Midbrain (tissue), 1 donor: ENCODE measurements at regions not wholly inside any gene's neighbourhood (a gene's known extent, or its start where the extent isn't known, plus 50 kb on each side); places are given as distances from the start of the nearest gene placed in this dataset.

Source experiments
- DNase-seq: peaks from one replicate; lab custom pipeline; 2025; lab: John Stamatoyannopoulos, UW

- DNase-seq: no peak
Observed at GRCh38 chr3:66592927-66593625, 92.3 kb upstream of the LRIG1 start.

- no peak for DNase-seq
Observed at GRCh38 chr3:66593978-66594377, 93.2 kb upstream of the LRIG1 start.

GRCh38 chr3:66597308-66597863, 96.6 kb upstream of the LRIG1 start:
- DNase-seq: no peak

DNA sequence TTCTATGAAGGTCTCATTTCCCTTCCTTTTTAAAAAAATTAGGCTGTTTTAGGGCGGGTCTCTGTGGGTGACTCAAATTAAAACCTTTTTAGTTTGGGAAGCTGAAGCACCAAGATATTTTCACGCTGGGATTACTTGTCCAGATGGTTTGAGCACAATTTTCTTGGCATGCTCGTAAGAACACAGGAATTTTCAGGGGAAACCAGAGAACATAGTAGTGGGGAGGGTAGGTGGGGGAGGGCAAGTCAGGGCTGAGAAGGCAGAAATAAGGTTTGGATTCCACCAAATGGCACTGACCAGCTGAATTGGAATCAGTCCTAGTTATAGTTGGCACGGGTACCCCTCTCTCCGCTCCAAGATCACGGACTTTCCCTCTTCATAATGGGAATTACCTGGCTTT, 97.3 kb upstream of the LRIG1 start:
- DNase-seq: no peak

- no peak for DNase-seq
Observed at GRCh38 chr3:66602237-66602636, 101.4 kb upstream of the LRIG1 start.

DNA sequence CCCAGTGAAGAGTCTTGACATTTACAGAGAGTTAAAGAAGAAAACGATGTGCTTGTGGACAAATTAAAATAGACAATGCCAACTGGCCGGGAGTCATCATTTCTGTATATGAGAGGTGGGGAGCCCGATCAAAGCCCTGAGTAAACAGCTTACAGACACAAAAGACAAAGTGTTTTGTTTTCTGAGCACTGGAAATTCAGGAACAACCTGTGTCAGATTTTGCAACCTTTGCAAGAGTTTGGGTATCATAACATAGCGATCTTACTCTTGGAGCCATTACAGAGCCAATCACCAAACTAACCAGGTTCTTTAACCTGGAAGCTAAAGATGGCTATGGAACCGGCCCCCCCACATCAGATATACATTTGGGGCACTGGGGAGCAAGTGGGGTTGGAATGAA, 101.9 kb upstream of the LRIG1 start:
- no peak for DNase-seq

DNA sequence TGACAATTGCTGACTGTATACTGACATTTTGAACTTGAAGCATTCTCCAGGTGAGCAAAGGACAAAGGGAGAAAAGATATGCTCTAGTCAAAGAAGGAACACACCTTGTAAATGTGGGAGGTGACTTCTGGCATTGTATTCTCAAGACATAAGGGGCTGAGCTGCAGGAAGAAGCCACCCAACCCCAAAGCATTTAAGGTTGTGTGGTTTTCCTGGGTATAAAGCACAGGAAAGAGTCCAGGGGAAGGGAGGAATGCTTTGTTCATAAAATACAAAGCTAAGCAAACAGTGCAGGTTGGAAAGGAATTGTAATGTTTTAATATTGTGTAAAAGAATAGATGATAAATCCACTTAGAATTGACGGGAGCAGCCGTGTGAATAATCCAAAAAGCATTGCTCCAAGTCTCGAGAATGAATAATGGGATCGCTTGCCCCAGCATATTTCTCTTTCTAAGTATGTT, 102.4 kb upstream of the LRIG1 start:
- no peak for DNase-seq

- no peak for DNase-seq
Observed at GRCh38 chr3:66604481-66604880, 103.7 kb upstream of the LRIG1 start.

- DNase-seq: no peak
Observed at GRCh38 chr3:66606126-66606525, 105.3 kb upstream of the LRIG1 start.

GRCh38 chr3:66606868-66607267, 106.0 kb upstream of the LRIG1 start:
- no peak for DNase-seq

GRCh38 chr3:66609660-66610561, 109.1 kb upstream of the LRIG1 start:
- DNase-seq: no peak

GRCh38 chr3:66610562-66610909, 109.7 kb upstream of the LRIG1 start:
- no peak for DNase-seq

GRCh38 chr3:66615643-66616301, 115.0 kb upstream of the LRIG1 start:
- DNase-seq: no peak

GRCh38 chr3:66617351-66617750, 116.5 kb upstream of the LRIG1 start:
- DNase-seq: no peak

- no peak for DNase-seq
Observed at GRCh38 chr3:66618066-66618465, 117.2 kb upstream of the LRIG1 start.

DNA sequence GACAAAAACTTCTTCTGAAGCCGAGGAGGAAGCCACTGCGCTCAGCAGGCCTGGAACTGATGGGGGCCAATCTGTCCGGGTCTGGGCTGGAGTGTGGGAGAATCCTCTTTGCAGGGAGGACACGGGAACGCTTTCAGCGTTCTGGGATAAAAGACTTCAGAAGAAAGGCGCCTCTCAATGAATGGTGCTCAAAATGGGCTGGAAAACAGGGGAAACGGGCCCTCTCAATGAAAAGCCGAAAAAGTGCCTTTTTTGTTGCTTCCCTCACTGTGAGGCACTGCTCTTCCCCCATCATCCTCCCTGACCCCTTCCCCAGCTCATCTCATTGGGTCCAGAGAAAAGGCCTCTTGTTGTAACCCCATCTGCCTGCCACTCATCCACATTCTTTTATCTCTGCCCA, 119.5 kb upstream of the LRIG1 start:
- DNase-seq: no peak

DNA sequence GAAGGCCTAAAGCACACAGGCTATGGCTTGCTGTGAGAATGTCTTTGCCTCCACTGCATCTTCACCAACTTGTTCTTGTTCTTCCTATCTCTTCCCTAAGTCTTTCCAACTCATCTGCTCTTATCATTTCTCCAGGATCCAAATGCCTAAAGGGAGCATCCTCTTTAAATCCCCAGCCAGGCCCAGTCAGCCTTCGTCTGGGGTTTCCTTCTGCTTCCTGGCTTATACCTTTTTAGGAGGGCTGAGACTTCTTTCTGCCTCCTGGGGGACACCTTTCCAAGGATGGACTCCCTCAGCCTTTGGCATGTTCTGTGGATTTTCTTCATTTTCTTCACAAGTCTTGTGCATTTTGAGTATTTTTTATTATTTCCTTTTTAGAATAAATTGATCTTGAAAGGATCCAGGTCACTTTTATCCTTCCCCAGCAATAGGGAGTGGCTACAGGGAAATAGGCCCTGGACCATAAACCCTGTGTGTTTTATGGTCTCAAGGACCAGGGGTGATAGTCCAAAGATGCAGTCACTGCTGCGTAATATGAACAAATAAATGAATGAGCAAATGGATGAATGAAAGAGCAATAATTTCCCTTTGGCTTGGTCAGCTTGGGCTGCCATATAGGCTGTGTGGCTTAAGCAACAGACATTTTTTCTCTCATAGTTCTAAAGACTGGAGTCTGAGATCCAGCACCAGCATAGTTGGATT, 122.1 kb upstream of the LRIG1 start:
- no peak for DNase-seq

GRCh38 chr3:66625505-66626216, 124.8 kb upstream of the LRIG1 start:
- DNase-seq: no peak

DNA sequence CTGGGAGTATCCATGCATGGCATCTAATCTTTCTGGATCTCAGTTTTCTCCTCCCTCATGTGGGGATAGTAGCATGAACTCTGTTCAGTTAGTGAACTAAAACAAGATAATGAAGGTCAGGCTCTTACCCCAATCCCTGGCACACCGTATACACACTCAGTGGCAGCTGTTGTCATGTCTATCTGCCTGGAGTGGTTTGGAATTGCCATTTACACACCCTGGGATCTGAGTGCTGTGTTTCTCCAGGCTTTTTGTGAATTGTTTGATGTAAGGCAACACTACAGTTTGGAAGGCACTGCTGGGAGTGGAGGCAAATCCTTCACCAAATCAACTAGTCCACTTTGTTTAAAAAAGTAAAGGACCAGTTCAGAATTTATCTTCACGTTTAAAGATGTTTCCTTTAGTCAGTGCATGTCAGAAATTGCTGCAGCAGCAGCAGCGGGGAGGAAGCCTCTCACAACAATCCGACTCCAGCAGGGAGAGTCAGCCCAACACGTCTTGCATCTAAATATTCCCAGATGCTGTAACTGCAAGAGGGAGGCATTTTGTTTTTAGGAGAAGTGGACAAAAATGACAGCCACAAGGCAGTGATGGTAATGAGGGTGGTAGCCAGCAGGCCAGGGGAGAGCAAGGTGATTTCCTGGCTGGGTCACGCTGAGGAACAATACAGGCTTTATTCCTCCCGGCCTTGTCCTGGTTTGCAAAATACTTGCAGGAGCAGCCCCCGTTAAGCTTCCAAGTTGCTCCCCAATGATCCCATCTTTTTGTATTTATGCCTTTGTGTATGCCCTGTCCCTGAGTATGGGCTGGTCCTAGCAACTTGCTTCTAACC, 128.5 kb upstream of the LRIG1 start:
- no peak for DNase-seq

DNA sequence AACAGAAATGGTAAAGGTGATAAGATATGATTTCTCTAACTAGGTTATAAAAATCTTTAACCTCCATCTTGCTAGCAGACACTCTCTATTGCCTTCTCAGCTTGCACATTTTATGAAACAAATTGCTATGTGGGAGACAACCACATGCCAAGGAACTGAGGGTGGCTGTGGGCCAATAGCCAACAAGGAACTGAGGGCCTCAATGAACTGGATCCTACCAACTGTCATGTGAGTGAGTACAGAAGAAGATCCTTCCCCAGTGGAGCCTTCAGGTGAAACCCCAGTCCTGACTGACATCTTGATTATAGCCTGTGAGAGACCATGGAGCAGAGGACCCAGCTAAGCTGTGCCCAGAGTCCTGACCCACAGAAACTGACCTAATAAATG, 129.2 kb upstream of the LRIG1 start:
- no peak for DNase-seq
